ENCODE measurements at regions not wholly inside any gene's neighbourhood (a gene's known extent, or its start where the extent isn't known, plus 50 kb on each side); places are given as distances from the start of the nearest gene placed in this dataset.

GRCh38 chr2:52502476-52502860 lies 1265.1 kb upstream of the CHAC2 start:
- H3K27ac ChIP-seq = no peak overlapping the region
- H3K9me3 ChIP-seq = no peaks in the 10 kb centered on the region
- no peaks in the 10 kb centered on the region for H3K27me3 ChIP-seq
- DNase-seq (ENCODE audit: low spot score in 2 of 2) = no peak
- no peak overlapping the region for H3K4me3 ChIP-seq
- no peak for TF ChIP-seq POLR2A (IDR thresholded peaks at IDR 0.05)
- TF ChIP-seq CTCF (IDR thresholded peaks at IDR 0.05) = no peak
- TF ChIP-seq EP300 (IDR thresholded peaks at IDR 0.05) = no peak
- 81% methylated on average over 2 of the region's 2 CpGs for WGBS
- no peaks in the 10 kb centered on the region for H3K36me3 ChIP-seq
- no peaks in the 10 kb centered on the region for H3K4me1 ChIP-seq

GRCh38 chr2:52501715-52502475 lies 1265.7 kb upstream of the CHAC2 start:
- no peak overlapping the region for H3K27ac ChIP-seq

GRCh38 chr2:52500561-52500960 lies 1267.0 kb upstream of the CHAC2 start:
- H3K27me3 ChIP-seq = no peaks in the 10 kb centered on the region
- no peak overlapping the region for H3K4me3 ChIP-seq
- WGBS = 49% methylated on average over 2 of the region's 2 CpGs
- TF ChIP-seq EP300 (IDR thresholded peaks at IDR 0.05) (no peak), POLR2A (IDR thresholded peaks at IDR 0.05) (no peak), CTCF (IDR thresholded peaks at IDR 0.05) (no peak), POLR2AphosphoS5 (IDR thresholded peaks at IDR 0.05) (no peak)
- H3K27ac ChIP-seq = no peak overlapping the region
- H3K4me1 ChIP-seq = no peaks in the 10 kb centered on the region
- no peak for DNase-seq (ENCODE audit: low spot score in 2 of 2)
- no peaks in the 10 kb centered on the region for H3K9me3 ChIP-seq
- H3K36me3 ChIP-seq = no peaks in the 10 kb centered on the region

More at GRCh38 chr2:52501715-52502475, 1265.7 kb upstream of the CHAC2 start:
- no peaks in the 10 kb centered on the region for H3K9me3 ChIP-seq
- H3K27me3 ChIP-seq = no peaks in the 10 kb centered on the region
- no peak overlapping the region for H3K4me3 ChIP-seq
- 77% methylated on average over 2 of the region's 2 CpGs for WGBS
- no peak for DNase-seq (ENCODE audit: low spot score in 2 of 2)
- no peak for TF ChIP-seq POLR2AphosphoS5 (IDR thresholded peaks at IDR 0.05)
- TF ChIP-seq POLR2A (IDR thresholded peaks at IDR 0.05) = no peak
- no peak for TF ChIP-seq EP300 (IDR thresholded peaks at IDR 0.05)
- no peak for TF ChIP-seq CTCF (IDR thresholded peaks at IDR 0.05)
- no peaks in the 10 kb centered on the region for H3K36me3 ChIP-seq
- H3K4me1 ChIP-seq = no peaks in the 10 kb centered on the region

GRCh38 chr2:52498077-52498750 lies 1269.4 kb upstream of the CHAC2 start:
- 97% methylated on average over 3 of the region's 3 CpGs for WGBS
- no peak for DNase-seq (ENCODE audit: low spot score in 2 of 2)
- H3K27ac ChIP-seq = no peak overlapping the region
- H3K27me3 ChIP-seq = no peaks in the 10 kb centered on the region
- TF ChIP-seq POLR2A (IDR thresholded peaks at IDR 0.05) (no peak), CTCF (IDR thresholded peaks at IDR 0.05) (no peak), EP300 (IDR thresholded peaks at IDR 0.05) (no peak), POLR2AphosphoS5 (IDR thresholded peaks at IDR 0.05) (no peak)
- H3K4me3 ChIP-seq = no peak overlapping the region
- H3K9me3 ChIP-seq = no peaks in the 10 kb centered on the region
- H3K36me3 ChIP-seq = no peaks in the 10 kb centered on the region
- no peaks in the 10 kb centered on the region for H3K4me1 ChIP-seq

- no peak overlapping the region for H3K4me3 ChIP-seq
- DNase-seq (ENCODE audit: low spot score in 2 of 2) = no peak
- no peaks in the 10 kb centered on the region for H3K36me3 ChIP-seq
- H3K27me3 ChIP-seq = no peaks in the 10 kb centered on the region
- no peak overlapping the region for H3K27ac ChIP-seq
- H3K9me3 ChIP-seq = peaks cover 11% of the 10 kb centered on the region
- no peak for TF ChIP-seq POLR2A (IDR thresholded peaks at IDR 0.05)
- no peak for TF ChIP-seq CTCF (IDR thresholded peaks at IDR 0.05)
- no peak for TF ChIP-seq EP300 (IDR thresholded peaks at IDR 0.05)
- no peak for TF ChIP-seq POLR2AphosphoS5 (IDR thresholded peaks at IDR 0.05)
- no peaks in the 10 kb centered on the region for H3K4me1 ChIP-seq
Observed at GRCh38 chr2:52495816-52496215, 1271.8 kb upstream of the CHAC2 start.

Data from suprapubic skin (tissue), 4 donors.